ENCODE measurements at regions not wholly inside any gene's neighbourhood (a gene's known extent, or its start where the extent isn't known, plus 50 kb on each side); places are given as distances from the start of the nearest gene placed in this dataset.

DNA sequence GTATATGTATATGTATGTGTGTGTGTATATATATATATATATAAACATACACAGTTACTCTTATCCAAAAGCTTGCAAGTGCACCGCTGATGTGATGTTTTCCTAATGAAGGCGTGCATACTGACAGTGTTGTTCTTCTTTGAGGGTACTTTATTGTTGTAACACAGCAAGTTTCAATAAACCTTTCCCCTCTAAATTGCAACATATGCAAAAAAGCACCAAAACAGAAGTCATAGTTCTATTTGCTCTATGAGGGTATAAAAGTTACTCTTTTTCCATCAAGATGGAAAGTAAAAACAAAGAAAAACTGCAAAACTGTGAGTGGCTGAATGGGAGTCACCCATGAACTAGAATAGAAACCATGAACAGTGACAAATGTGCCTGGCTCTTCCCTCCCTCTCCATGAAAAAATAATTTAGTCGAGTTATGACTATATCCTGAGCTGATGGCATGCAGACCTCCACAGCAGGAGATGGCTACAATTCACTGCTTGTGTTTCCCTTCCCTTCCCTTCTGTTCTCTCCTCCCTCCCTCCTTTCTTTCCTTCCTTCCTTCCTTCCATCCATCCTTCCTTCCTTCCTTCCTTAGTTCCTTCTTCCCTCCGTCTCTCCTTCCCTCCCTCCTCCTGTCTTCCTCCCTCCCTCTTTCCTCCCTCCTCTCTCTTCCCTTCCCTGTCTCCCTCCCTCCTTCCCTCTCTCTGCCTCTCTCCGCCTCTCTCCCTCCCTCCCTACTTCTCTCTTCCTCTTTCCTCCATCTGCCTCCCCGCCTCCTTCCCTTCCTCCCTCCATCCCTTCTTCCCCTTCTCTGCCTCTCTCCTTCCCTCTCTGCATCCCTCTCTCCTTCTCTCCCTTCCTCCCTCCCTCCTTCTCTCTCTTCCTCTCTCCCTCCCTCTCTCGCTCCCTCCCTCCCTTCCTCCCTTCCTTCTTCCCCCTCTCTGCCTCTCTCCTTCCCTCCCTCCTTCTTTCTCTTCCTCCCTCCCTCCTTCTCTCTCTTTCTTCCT lies 220.7 kb upstream of the POU3F1 start:
- DNase-seq (ENCODE audit: low read depth) = no peak
- no peak for TF ChIP-seq CTCF (IDR thresholded peaks at IDR 0.05; ENCODE audit: insufficient read depth, low read depth, low read length, missing control alignments)
- H3K4me3 ChIP-seq (ENCODE audit: low read depth, low read length) = no peak overlapping the region

DNA sequence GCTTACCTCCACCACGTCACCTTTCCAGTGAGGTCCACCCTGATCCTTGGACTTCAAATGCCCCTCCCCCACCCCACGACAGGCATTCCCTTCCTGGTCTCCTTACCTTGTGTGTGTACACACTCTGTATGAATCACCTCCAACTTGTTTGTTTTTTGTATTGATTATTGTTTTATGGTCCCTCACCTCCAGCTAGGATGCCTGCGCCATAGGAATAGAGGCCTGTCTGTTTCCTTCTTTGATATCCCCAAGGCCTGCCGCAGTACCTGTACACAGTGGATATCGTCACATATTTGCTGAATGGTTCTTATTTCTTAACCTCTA lies 219.6 kb upstream of the POU3F1 start:
- H3K4me3 ChIP-seq (ENCODE audit: low read depth, low read length) = no peak overlapping the region
- no peak for DNase-seq (ENCODE audit: low read depth)
- TF ChIP-seq CTCF (IDR thresholded peaks at IDR 0.05; ENCODE audit: insufficient read depth, low read depth, low read length, missing control alignments) = no peak

- TF ChIP-seq CTCF (IDR thresholded peaks at IDR 0.05; ENCODE audit: insufficient read depth, low read depth, low read length, missing control alignments) = no peak
- H3K4me3 ChIP-seq (ENCODE audit: low read depth, low read length) = no peak overlapping the region
- no peak for DNase-seq (ENCODE audit: low read depth)
Observed at GRCh38 chr1:38265293-38266196, 219.0 kb upstream of the POU3F1 start.

GRCh38 chr1:38263438-38263837 lies 216.8 kb upstream of the POU3F1 start:
- no peak for TF ChIP-seq CTCF (IDR thresholded peaks at IDR 0.05; ENCODE audit: insufficient read depth, low read depth, low read length, missing control alignments)
- no peak overlapping the region for H3K4me3 ChIP-seq (ENCODE audit: low read depth, low read length)
- DNase-seq (ENCODE audit: low read depth) = no peak

GRCh38 chr1:38261574-38261973 lies 215.0 kb upstream of the POU3F1 start:
- peak; percentile 39 for DNase-seq (ENCODE audit: low read depth)
- no peak for TF ChIP-seq CTCF (IDR thresholded peaks at IDR 0.05; ENCODE audit: insufficient read depth, low read depth, low read length, missing control alignments)
- no peak overlapping the region for H3K4me3 ChIP-seq (ENCODE audit: low read depth, low read length)

GRCh38 chr1:38258085-38258627 lies 211.6 kb upstream of the POU3F1 start:
- no peak for TF ChIP-seq CTCF (IDR thresholded peaks at IDR 0.05; ENCODE audit: insufficient read depth, low read depth, low read length, missing control alignments)
- DNase-seq (ENCODE audit: low read depth) = no peak
- H3K4me3 ChIP-seq (ENCODE audit: low read depth, low read length) = no peak overlapping the region

All from GM12865 (cell line).